GM19351 (cell line): ENCODE measurements at regions not wholly inside any gene's neighbourhood (a gene's known extent, or its start where the extent isn't known, plus 50 kb on each side); places are given as distances from the start of the nearest gene placed in this dataset.
"Not testable (repeated sequence)": the region's sequence is repeated elsewhere in the genome, so short reads cannot be mapped to it uniquely, and the experiment has no call there.

Experiments
- ATAC-seq: cut with Tn5 transposase; IDR thresholded peaks from one replicate; pipeline ENCODE4 v1.9.1; 2021; ENCODE audit warnings: mild to moderate bottlenecking, moderate library complexity; ENCODE audit not compliant: unreplicated experiment

- ATAC-seq: no peak
Observed at GRCh38 chr6:54559136-54559535, 250.9 kb downstream of the TINAG start.

GRCh38 chr6:54564188-54564587, 255.9 kb downstream of the TINAG start:
- not testable (repeated sequence) for ATAC-seq

GRCh38 chr6:54574671-54575070, 266.4 kb downstream of the TINAG start:
- ATAC-seq: no peak

- no peak for ATAC-seq
Observed at GRCh38 chr6:54578261-54578660, 268.3 kb upstream of the FAM83B start.

DNA sequence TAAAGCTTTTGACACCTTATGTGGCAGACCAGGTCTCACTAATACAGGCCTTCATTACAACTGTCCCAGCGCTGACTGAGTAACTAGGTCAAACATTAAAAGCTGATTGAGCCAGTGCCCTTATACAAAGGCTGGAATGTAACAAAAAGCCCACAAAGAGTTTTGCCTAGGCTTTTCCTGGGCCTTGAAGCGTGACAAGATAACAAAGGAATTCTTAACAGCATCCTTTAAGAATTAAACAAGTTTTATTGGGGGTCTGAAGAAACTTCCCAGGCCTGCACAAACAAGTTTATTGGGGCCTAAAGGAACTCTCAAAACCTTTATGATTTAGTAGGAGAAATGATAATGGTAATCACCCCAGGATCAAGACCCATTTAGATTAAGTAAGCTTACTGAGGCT, 267.6 kb upstream of the FAM83B start:
- ATAC-seq: no peak

DNA sequence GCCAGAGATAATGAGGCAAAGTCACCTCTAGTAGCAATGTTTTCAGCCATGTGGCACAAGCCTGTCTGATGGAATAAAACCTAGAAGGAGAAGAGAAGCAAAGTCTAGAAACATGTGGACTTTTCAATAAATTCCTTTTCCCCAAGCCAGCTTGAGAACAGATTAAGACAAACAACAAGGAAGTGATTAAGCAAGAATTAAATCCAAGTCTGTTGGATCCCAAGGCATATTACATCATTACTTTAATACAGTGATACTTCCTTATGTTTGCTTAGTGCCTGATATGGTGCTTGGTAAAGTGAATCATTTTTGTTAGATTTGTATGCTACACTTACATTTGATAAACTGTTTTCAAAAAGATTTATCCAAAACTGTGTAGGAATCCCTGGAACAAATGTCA, 260.3 kb upstream of the FAM83B start:
- no peak for ATAC-seq

DNA sequence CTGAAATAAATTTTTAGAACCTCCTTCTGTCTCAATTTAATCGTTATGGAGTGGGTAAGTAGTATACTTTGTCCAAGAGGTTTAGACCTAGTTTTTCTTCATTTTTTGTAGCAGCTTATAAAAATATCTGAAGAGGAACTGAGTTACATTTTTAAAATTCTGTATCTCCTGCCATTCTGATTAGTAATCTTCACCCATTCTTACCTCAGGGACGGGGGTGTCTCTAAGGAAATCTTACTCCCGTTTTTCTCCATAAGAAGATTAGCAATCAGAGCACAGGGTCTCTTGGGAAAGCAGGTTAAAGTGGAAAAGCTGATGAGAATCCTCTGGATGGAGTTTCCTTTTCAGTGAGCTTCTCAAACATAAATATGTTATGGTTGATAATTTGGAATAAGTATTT, 259.3 kb upstream of the FAM83B start:
- ATAC-seq: no peak

DNA sequence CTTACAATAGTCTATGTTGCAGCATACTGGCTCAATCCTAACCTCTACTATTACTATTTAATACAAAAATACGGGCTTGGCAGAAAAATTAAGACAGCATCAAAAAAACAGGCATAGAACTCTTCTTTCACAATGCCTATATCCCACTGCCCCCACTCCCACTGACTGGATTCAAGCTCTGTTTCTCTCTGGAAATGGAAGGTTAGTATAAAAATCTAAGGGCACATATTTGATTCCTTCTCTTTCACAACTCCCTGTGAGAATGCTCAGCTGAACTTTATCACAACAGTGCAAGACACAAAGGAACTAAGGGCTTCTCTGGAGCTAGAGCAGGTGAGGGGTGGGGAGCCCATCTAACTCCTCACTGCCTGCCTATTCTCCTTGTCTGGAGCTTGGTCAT, 258.4 kb upstream of the FAM83B start:
- ATAC-seq: no peak

DNA sequence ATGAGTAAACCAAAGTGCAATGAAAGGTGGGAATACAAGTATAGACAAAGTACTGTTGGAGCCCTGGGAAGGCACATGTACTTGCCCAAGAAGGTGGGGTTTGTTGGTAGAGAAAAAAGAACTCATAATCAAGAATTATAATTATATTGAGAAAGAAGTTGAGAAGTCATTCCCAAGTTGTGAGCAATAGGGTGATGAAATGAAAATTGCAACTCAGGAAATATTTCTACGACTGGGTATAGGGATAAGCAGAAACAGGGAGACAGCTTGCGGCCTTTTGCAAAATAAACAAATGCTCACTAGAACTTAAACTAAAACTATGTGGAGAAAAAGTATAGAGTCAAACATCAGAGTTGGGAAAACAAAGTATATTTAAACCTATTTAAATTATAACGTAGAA, 250.7 kb upstream of the FAM83B start:
- no peak for ATAC-seq

- no peak for ATAC-seq
Observed at GRCh38 chr6:54598787-54599313, 247.7 kb upstream of the FAM83B start.

DNA sequence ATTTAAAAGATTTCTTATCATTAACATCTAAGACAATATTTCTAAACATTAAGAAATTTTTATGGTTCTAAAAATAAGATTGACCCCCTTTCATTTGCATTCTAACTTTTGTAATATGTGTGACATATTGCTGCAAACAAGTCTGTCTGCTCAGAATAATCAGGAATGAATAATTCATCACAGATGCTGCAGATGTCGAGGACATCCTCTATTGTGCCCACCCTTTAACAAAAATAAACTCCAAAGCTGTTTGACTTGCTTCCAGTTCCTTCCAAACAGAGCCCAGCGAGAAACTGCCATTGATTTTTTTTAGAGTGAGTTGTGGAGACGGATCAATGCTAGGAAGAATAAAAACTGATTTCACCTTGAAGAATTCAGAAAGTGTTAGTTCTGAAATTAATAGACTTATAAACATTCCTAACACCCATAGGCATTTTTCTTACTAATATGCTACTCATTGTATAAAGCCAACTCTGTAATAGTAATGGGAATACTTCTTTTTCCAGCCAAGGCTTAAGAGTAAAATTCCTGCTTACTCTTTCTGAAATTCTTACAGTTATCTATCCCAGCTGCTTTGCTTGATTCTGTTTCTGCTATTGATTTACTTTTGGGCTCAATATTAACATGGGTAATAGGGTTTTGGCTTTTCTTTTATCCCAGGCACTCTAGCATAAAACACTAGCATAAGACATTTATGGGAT, 244.8 kb upstream of the FAM83B start:
- ATAC-seq: no peak

DNA sequence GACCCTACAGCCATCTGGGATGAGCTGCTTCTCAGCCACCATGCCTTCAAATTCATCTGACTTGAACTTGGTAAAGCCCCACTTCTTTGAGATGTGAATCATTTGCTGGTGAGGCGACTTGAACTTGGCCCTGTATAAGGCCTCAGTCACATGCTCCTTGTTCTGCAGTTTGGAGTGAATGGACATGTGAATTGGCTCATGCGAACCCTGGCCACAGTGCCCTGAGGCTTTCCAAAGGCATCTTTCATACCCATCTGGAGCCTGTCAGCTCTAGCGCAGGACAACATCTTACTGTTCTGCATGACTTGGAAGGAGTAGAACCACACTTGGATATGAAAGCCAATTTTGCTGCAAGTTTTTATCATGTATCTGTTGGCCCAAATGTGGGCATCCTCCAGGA, 244.0 kb upstream of the FAM83B start:
- no peak for ATAC-seq

DNA sequence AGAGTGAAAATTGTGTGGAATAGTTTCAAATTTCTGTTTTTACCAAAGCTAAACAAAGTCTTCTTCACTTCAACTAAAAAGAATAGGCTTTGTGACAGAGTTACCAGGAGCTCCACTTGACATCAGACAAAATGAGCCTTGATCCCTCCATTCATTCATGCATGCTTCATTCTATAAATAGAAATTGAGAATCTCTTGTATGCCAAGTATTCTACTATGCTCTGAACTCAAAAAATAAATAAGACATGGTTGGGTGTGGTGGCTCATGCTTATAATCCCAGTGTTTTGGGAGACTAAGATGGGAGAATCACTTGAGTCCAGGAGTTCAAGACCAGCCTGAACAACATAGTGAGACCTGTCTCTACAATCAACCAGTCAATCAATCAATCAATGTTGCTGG, 236.6 kb upstream of the FAM83B start:
- no peak for ATAC-seq

GRCh38 chr6:54613596-54613995, 233.0 kb upstream of the FAM83B start:
- ATAC-seq: no peak

DNA sequence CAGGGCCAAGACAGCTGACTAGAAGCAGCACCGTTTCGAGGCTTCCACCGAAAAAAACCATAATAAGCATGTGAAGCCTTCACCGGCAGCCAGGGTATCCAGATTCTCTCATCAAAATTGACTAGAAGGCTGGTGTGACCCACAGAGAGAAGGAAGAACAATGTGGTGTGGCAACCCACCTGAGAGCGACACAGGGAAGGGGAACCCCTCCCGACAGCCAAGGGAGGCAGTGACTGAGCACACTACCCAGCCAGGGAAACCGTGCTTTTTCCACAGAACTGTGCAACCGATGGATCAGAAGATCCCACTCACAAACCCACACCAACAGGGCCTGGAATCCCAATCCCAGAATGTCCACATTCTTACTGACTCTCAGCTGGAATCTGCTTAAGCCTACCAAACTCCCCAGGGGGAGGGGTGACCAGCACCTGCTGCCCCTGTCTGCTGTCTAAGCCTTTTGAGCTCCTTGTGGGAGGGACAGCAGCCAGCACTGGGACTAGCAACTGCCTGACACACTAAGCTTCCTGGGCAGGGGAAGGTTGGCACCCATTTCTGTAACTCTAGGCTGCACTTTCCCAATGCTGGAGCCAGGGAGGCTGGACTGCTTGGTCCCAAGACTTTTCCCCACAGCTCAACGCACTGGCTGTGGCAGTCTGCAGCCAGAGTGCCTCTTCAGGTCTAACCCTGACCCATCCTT, 231.9 kb upstream of the FAM83B start:
- no peak for ATAC-seq

- no peak for ATAC-seq
Observed at GRCh38 chr6:54617730-54618129, 228.8 kb upstream of the FAM83B start.

DNA sequence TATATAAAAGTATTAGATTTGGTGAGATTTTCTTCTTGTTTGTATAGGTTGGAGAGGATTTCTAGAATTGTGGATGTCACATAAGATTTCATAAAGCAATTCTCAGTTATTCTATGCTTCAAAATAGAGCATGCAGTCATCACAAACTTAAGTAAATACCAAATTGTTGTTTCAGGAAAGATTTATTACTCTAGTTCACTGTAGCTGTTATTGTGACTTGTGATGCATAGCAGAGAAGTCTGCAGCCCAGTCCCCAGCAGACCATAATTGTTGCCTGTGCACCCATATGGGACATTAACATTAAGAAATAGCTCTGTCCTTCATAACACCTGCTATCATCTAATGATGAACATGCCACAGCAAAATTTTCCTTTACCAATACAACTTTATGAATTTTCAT, 228.0 kb upstream of the FAM83B start:
- ATAC-seq: no peak

DNA sequence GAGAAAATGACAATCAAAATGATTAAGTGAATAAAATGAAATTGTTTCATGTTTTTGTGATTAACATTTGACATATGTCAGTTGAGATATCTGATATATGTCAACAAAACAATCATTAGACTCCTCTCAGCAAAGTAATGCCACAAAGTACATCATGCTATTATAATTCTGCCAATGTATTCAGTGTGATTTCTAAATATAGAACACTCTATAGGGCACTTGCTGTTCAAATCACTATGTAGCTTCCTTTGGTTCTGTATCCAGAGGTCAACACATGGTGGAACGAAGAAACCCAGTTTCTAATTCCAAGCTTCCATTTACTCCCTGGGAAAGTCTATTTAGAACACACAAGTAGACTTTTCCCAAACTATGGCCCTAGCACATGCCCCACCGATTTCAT, 227.5 kb upstream of the FAM83B start:
- no peak for ATAC-seq

- ATAC-seq: peak; percentile 95
Observed at GRCh38 chr6:54621285-54621684, 225.3 kb upstream of the FAM83B start.

DNA sequence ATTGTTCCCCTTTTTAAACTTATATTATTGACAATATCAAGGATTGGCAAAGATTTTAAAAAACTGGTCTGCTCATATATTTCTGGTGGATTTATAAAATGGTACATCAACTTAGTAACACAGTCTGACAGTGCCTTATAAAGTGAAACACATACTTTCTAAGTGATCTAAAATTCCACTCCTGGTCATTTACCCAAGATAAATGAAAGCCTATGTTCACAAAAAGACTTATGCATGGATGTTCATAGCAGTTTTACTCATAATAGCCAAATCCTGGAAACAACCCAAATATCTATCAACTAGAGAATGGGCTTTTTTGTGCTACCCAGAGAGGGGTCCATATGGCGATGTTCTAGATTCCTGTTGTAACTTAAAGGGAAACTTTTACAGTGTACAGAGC, 222.4 kb upstream of the FAM83B start:
- ATAC-seq: no peak

- ATAC-seq: no peak
Observed at GRCh38 chr6:54624779-54625178, 221.8 kb upstream of the FAM83B start.

GRCh38 chr6:54629131-54629530, 217.4 kb upstream of the FAM83B start:
- ATAC-seq: no peak
